ENCODE measurements at regions not wholly inside any gene's neighbourhood (a gene's known extent, or its start where the extent isn't known, plus 50 kb on each side); places are given as distances from the start of the nearest gene placed in this dataset.

GRCh38 chr4:89496851-89497250 is 189.3 kb upstream of the GPRIN3 start:
- Mint-ChIP-seq H3K9me3 (no peaks in the 10 kb centered on the region), H3K4me1 (peaks cover 4% of the 10 kb centered on the region), H3K4me3 (no peak overlapping the region), H3K27me3 (ENCODE audit: insufficient read depth, low read depth) (peaks cover 3% of the 10 kb centered on the region), H3K27ac (no peak overlapping the region), H3K36me3 (no peaks in the 10 kb centered on the region)
- TF ChIP-seq EZH2 (IDR thresholded peaks at IDR 0.05) (no peak), EZH2phosphoT487 (IDR thresholded peaks at IDR 0.05) (no peak), CTCF (IDR thresholded peaks at IDR 0.05) (no peak)
- no peaks in the 10 kb centered on the region for H3K9me3 ChIP-seq (ENCODE audit: low read depth)
- DNase-seq (ENCODE audit: low spot score): no peak
- no peaks in the 10 kb centered on the region for H3K27me3 ChIP-seq
- no peaks in the 10 kb centered on the region for H3F3A ChIP-seq (ENCODE audit: low read depth)
- H3K27ac ChIP-seq: no peak overlapping the region
- H3K79me2 ChIP-seq (ENCODE audit: low read depth): no peaks in the 10 kb centered on the region
- no peaks in the 10 kb centered on the region for H4K20me1 ChIP-seq (ENCODE audit: low read depth)
- H2AFZ ChIP-seq (replicated peaks): no peak overlapping the region
- no peak overlapping the region for H3K9ac ChIP-seq
- no peak overlapping the region for H3K4me2 ChIP-seq
- no peak overlapping the region for H3K4me3 ChIP-seq
- H3K4me1 ChIP-seq: no peaks in the 10 kb centered on the region
- no peaks in the 10 kb centered on the region for H3K36me3 ChIP-seq

GRCh38 chr4:89493367-89493766 is 185.8 kb upstream of the GPRIN3 start:
- peaks cover 7% of the 10 kb centered on the region for H3K4me1 Mint-ChIP-seq
- TF ChIP-seq CTCF (IDR thresholded peaks at IDR 0.05): no peak
- TF ChIP-seq EZH2 (IDR thresholded peaks at IDR 0.05): no peak
- TF ChIP-seq EZH2phosphoT487 (IDR thresholded peaks at IDR 0.05): no peak
- H3K27me3 Mint-ChIP-seq (ENCODE audit: insufficient read depth, low read depth): no peaks in the 10 kb centered on the region
- Histone ChIP-seq H4K20me1 (ENCODE audit: low read depth) (no peaks in the 10 kb centered on the region), H3K4me3 (no peak overlapping the region), H3K4me2 (no peak overlapping the region), H3K27ac (no peak overlapping the region), H3K36me3 (no peaks in the 10 kb centered on the region), H2AFZ (replicated peaks) (no peak overlapping the region), H3K27me3 (no peaks in the 10 kb centered on the region), H3K9ac (no peak overlapping the region), H3K79me2 (ENCODE audit: low read depth) (no peaks in the 10 kb centered on the region), H3K4me1 (no peaks in the 10 kb centered on the region), H3F3A (ENCODE audit: low read depth) (no peaks in the 10 kb centered on the region), H3K9me3 (ENCODE audit: low read depth) (no peaks in the 10 kb centered on the region)
- H3K27ac Mint-ChIP-seq: no peak overlapping the region
- H3K36me3 Mint-ChIP-seq: no peaks in the 10 kb centered on the region
- H3K9me3 Mint-ChIP-seq: peaks cover 5% of the 10 kb centered on the region
- DNase-seq (ENCODE audit: low spot score): no peak
- no peak overlapping the region for H3K4me3 Mint-ChIP-seq

GRCh38 chr4:89492581-89493071 is 185.0 kb upstream of the GPRIN3 start:
- no peaks in the 10 kb centered on the region for H4K20me1 ChIP-seq (ENCODE audit: low read depth)
- Mint-ChIP-seq H3K9me3 (peaks cover 5% of the 10 kb centered on the region), H3K27me3 (ENCODE audit: insufficient read depth, low read depth) (no peaks in the 10 kb centered on the region), H3K27ac (no peak overlapping the region), H3K4me3 (no peak overlapping the region), H3K4me1 (peaks cover 7% of the 10 kb centered on the region), H3K36me3 (no peaks in the 10 kb centered on the region)
- no peaks in the 10 kb centered on the region for H3K79me2 ChIP-seq (ENCODE audit: low read depth)
- no peak overlapping the region for H2AFZ ChIP-seq (replicated peaks)
- no peak overlapping the region for H3K4me3 ChIP-seq
- no peaks in the 10 kb centered on the region for H3F3A ChIP-seq (ENCODE audit: low read depth)
- H3K4me1 ChIP-seq: no peaks in the 10 kb centered on the region
- H3K4me2 ChIP-seq: no peak overlapping the region
- no peak for DNase-seq (ENCODE audit: low spot score)
- H3K9me3 ChIP-seq (ENCODE audit: low read depth): no peaks in the 10 kb centered on the region
- H3K27me3 ChIP-seq: no peaks in the 10 kb centered on the region
- H3K36me3 ChIP-seq: no peaks in the 10 kb centered on the region
- TF ChIP-seq EZH2 (IDR thresholded peaks at IDR 0.05) (no peak), CTCF (IDR thresholded peaks at IDR 0.05) (no peak)
- no peak overlapping the region for H3K27ac ChIP-seq
- H3K9ac ChIP-seq: no peak overlapping the region

Measured in neural progenitor cell (in vitro differentiated cells).